K562 (cell line): ENCODE measurements at regions not wholly inside any gene's neighbourhood (a gene's known extent, or its start where the extent isn't known, plus 50 kb on each side); places are given as distances from the start of the nearest gene placed in this dataset.

ENCODE experiments used
- ATF1 ChIP-seq, 2 experiments: fragments of 450-650 bp in 1 of 2; IDR thresholded peaks; 2 replicates each; pipeline ENCODE4 v1.6.1; 2016; ENCODE audit warnings: missing compliant biosample characterization in 1 of 2, missing genetic modification characterization in 1 of 2
- FOXM1 ChIP-seq, 2 experiments: fragments of 450-650 bp in 1 of 2; sonication (generic) in 1 of 2; formaldehyde crosslinking in 1 of 2; IDR thresholded peaks; 2 replicates each; pipeline versions ENCODE4 v1.6.1 to v1.9.0; 2017 to 2022; ENCODE audit warnings: low read depth in 2 of 2, mild to moderate bottlenecking in 2 of 2, missing genetic modification reagents in 1 of 2, moderate library complexity in 1 of 2
- NFRKB ChIP-seq: fragments of 450-650 bp; IDR thresholded peaks from 2 replicates; pipeline ENCODE4 v1.6.1; 2016; ENCODE audit warnings: low read depth
- SAFB ChIP-seq: fragments of 200-400 bp; formaldehyde crosslinking; IDR thresholded peaks from 2 replicates; pipeline ENCODE4 v1.6.1; 2017; ENCODE audit warnings: low read depth, low read length, borderline replicate concordance
- ZEB2 ChIP-seq: fragments of 450-650 bp; IDR thresholded peaks from 2 replicates; pipeline ENCODE4 v1.6.1; 2016
- TF ChIP-seq, protein P1 (sequence below): sonication (generic); formaldehyde crosslinking; IDR thresholded peaks from 2 replicates; pipeline ENCODE4 v1.9.0; 2022; ENCODE audit warnings: mild to moderate bottlenecking, missing genetic modification reagents
- TF ChIP-seq, protein P2 (sequence below), 3 experiments: IDR thresholded peaks in 2 of 3; conservative IDR thresholded peaks in 1 of 3; 2 replicates each; pipeline ENCODE4 v1.5.1; 2011 to 2012; ENCODE audit warnings: low read length in 3 of 3, mild to moderate bottlenecking in 3 of 3, control low read depth in 2 of 3, improper control_type of control experiment in 1 of 3, inconsistent platforms in 1 of 3, low read depth in 1 of 3, mixed read lengths in 1 of 3, moderate library complexity in 1 of 3; ENCODE audit not compliant: insufficient read depth in 2 of 3

DNA sequence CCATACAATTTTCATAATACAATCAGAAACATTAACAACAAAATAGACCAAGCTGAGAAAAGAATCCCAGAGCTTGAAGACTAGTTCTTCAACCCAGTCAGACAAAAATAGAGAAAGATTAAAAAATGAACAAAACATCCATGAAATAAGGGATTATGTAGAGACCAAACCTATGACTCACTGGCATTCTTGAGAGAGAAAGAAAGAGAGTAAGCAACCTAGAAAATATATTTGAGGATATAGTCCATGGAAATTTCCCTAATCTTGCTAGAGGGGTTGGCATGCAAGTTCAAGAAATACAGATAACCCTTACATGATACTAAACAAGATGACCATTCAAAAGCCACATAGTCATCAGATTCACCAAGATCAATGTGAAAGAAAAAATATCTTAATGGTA lies 281.7 kb downstream of the CCDC85A start:
- TF ChIP-seq, protein P1, sequence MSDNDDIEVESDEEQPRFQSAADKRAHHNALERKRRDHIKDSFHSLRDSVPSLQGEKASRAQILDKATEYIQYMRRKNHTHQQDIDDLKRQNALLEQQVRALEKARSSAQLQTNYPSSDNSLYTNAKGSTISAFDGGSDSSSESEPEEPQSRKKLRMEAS (CRISPR knock-in tag), result no peak
- TF ChIP-seq, protein P2, sequence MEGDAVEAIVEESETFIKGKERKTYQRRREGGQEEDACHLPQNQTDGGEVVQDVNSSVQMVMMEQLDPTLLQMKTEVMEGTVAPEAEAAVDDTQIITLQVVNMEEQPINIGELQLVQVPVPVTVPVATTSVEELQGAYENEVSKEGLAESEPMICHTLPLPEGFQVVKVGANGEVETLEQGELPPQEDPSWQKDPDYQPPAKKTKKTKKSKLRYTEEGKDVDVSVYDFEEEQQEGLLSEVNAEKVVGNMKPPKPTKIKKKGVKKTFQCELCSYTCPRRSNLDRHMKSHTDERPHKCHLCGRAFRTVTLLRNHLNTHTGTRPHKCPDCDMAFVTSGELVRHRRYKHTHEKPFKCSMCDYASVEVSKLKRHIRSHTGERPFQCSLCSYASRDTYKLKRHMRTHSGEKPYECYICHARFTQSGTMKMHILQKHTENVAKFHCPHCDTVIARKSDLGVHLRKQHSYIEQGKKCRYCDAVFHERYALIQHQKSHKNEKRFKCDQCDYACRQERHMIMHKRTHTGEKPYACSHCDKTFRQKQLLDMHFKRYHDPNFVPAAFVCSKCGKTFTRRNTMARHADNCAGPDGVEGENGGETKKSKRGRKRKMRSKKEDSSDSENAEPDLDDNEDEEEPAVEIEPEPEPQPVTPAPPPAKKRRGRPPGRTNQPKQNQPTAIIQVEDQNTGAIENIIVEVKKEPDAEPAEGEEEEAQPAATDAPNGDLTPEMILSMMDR (IDR thresholded peaks at IDR 0.05 in 2 of 3, conservative IDR thresholded peaks at IDR 0.05 in 1 of 3; ENCODE audit: insufficient read depth in 2 of 3, low read depth in 1 of 3, low read length in 3 of 3), result no peak
- TF ChIP-seq FOXM1 (IDR thresholded peaks at IDR 0.05; ENCODE audit: low read depth), result no peak
- TF ChIP-seq FOXM1 (CRISPR knock-in tag; IDR thresholded peaks at IDR 0.05; ENCODE audit: low read depth), result no peak
- no peak for TF ChIP-seq ATF1 (CRISPR knock-in tag; IDR thresholded peaks at IDR 0.05)
- TF ChIP-seq ATF1 (tag; IDR thresholded peaks at IDR 0.05), result no peak
- TF ChIP-seq ZEB2, result no peak
- no peak for TF ChIP-seq SAFB
- TF ChIP-seq NFRKB, result no peak
